ENCODE measurements at regions not wholly inside any gene's neighbourhood (a gene's known extent, or its start where the extent isn't known, plus 50 kb on each side); places are given as distances from the start of the nearest gene placed in this dataset.

GRCh38 chr2:120435671-120436459 lies 89.9 kb downstream of the INHBB start:
- TF ChIP-seq, protein P1, sequence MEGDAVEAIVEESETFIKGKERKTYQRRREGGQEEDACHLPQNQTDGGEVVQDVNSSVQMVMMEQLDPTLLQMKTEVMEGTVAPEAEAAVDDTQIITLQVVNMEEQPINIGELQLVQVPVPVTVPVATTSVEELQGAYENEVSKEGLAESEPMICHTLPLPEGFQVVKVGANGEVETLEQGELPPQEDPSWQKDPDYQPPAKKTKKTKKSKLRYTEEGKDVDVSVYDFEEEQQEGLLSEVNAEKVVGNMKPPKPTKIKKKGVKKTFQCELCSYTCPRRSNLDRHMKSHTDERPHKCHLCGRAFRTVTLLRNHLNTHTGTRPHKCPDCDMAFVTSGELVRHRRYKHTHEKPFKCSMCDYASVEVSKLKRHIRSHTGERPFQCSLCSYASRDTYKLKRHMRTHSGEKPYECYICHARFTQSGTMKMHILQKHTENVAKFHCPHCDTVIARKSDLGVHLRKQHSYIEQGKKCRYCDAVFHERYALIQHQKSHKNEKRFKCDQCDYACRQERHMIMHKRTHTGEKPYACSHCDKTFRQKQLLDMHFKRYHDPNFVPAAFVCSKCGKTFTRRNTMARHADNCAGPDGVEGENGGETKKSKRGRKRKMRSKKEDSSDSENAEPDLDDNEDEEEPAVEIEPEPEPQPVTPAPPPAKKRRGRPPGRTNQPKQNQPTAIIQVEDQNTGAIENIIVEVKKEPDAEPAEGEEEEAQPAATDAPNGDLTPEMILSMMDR (IDR thresholded peaks at IDR 0.05): no peak
- TF ChIP-seq POLR2AphosphoS5 (IDR thresholded peaks at IDR 0.05) (no peak), POLR2A (IDR thresholded peaks at IDR 0.05) (no peak)
